ENCODE measurements at regions not wholly inside any gene's neighbourhood (a gene's known extent, or its start where the extent isn't known, plus 50 kb on each side); places are given as distances from the start of the nearest gene placed in this dataset.

DNA sequence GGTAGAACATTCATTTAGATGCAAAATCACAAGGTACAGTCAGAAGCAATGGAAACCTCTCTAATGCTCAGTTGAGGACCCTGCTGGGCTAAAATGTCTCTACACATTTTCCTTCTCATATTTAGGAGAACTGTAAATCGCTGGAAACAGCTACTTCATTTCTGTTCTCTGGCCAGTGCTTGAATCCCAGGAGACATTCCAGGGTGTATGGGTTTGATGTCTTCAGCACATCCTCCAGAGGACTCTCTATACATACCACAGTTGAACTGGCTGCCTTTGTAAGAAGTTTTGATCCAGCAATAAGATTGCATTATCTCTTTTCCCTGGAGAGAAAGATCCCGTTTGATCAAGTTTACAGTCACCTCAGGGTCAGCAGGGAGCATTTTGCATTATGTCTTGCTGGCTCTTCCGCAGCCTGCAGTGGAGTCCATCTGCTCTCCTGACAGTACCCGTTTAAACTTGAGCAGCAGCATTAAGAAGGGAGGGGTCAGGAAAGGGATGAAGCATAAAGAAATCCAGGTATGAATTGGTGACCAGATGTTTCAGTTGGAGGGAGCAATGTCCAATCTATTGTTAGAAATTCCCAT, 676.0 kb downstream of the EPHA3 start:
- TF ChIP-seq CTCF (IDR thresholded peaks at IDR 0.05) (no peak), TP53 (CRISPR knock-in tag; IDR thresholded peaks at IDR 0.05) (no peak), POLR2A (IDR thresholded peaks at IDR 0.05; ENCODE audit: low read length) (no peak), CHD2 (IDR thresholded peaks at IDR 0.05; ENCODE audit: low read length, partially characterized antibody) (no peak), CEBPB (IDR thresholded peaks at IDR 0.05) (no peak), MYC (IDR thresholded peaks at IDR 0.05; ENCODE audit: borderline replicate concordance, low read length) (no peak), RFX5 (IDR thresholded peaks at IDR 0.05) (no peak), SREBF2 (IDR thresholded peaks at IDR 0.05) (no peak), FOSB (CRISPR knock-in tag; IDR thresholded peaks at IDR 0.05) (no peak), RAD21 (conservative IDR thresholded peaks at IDR 0.05 in 1 of 2, IDR thresholded peaks at IDR 0.05 in 1 of 2) (no peak), RNF2 (IDR thresholded peaks at IDR 0.05; ENCODE audit: borderline replicate concordance, low read depth) (no peak), ZSCAN20 (CRISPR knock-in tag; IDR thresholded peaks at IDR 0.05) (no peak)
- TF ChIP-seq, protein P1, sequence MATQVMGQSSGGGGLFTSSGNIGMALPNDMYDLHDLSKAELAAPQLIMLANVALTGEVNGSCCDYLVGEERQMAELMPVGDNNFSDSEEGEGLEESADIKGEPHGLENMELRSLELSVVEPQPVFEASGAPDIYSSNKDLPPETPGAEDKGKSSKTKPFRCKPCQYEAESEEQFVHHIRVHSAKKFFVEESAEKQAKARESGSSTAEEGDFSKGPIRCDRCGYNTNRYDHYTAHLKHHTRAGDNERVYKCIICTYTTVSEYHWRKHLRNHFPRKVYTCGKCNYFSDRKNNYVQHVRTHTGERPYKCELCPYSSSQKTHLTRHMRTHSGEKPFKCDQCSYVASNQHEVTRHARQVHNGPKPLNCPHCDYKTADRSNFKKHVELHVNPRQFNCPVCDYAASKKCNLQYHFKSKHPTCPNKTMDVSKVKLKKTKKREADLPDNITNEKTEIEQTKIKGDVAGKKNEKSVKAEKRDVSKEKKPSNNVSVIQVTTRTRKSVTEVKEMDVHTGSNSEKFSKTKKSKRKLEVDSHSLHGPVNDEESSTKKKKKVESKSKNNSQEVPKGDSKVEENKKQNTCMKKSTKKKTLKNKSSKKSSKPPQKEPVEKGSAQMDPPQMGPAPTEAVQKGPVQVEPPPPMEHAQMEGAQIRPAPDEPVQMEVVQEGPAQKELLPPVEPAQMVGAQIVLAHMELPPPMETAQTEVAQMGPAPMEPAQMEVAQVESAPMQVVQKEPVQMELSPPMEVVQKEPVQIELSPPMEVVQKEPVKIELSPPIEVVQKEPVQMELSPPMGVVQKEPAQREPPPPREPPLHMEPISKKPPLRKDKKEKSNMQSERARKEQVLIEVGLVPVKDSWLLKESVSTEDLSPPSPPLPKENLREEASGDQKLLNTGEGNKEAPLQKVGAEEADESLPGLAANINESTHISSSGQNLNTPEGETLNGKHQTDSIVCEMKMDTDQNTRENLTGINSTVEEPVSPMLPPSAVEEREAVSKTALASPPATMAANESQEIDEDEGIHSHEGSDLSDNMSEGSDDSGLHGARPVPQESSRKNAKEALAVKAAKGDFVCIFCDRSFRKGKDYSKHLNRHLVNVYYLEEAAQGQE (IDR thresholded peaks at IDR 0.05), result no peak
- TF ChIP-seq, protein P2, sequence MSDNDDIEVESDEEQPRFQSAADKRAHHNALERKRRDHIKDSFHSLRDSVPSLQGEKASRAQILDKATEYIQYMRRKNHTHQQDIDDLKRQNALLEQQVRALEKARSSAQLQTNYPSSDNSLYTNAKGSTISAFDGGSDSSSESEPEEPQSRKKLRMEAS (IDR thresholded peaks at IDR 0.05), result no peak
